OCI-LY1 (cell line): ENCODE measurements at regions not wholly inside any gene's neighbourhood (a gene's known extent, or its start where the extent isn't known, plus 50 kb on each side); places are given as distances from the start of the nearest gene placed in this dataset.

ENCODE experiments used
- H2AFZ ChIP-seq: fragments of 200-600 bp; sonication (generic), shearing (Covaris generic); 2 replicates; pipeline ENCODE4 v1.6.0; 2014; ENCODE audit warnings: antibody characterized with exemption, mild to moderate bottlenecking, low read length
- H3F3A ChIP-seq: fragments of 200-600 bp; sonication (generic), shearing (Covaris generic); 2 replicates; pipeline ENCODE4 v1.6.0; 2014; ENCODE audit warnings: mild to moderate bottlenecking, antibody characterized with exemption, low read length, moderate library complexity; ENCODE audit not compliant: insufficient read depth
- H3K27ac ChIP-seq: fragments of 200-600 bp; sonication (generic); 2 replicates; pipeline ENCODE4 v1.5.1; 2014; ENCODE audit warnings: low read length, mixed run types, mild to moderate bottlenecking, low read depth; ENCODE audit not compliant: poor library complexity, severe bottlenecking
- H3K27me3 ChIP-seq: fragments of 200-600 bp; sonication (generic); 2 replicates; pipeline ENCODE4 v1.6.0; 2014; ENCODE audit warnings: antibody characterized with exemption, mild to moderate bottlenecking, low read length, moderate library complexity; ENCODE audit not compliant: insufficient read depth
- H3K36me3 ChIP-seq: fragments of 200-600 bp; sonication (generic); 2 replicates; pipeline ENCODE4 v1.6.1; 2014; ENCODE audit warnings: mild to moderate bottlenecking, antibody characterized with exemption, low read length, moderate library complexity, mixed read lengths; ENCODE audit not compliant: insufficient read depth
- H3K4me1 ChIP-seq: fragments of 200-600 bp; sonication (generic); 2 replicates; pipeline ENCODE4 v1.5.1; 2014; ENCODE audit warnings: mild to moderate bottlenecking, low read length, moderate library complexity; ENCODE audit not compliant: insufficient read depth, severe bottlenecking
- H3K4me2 ChIP-seq: fragments of 200-600 bp; sonication (generic), shearing (Covaris generic); 2 replicates; pipeline ENCODE4 v1.6.1; 2014; ENCODE audit warnings: low read length
- H3K4me3 ChIP-seq: fragments of 200-600 bp; sonication (generic); 2 replicates; pipeline ENCODE4 v1.5.1; 2014; ENCODE audit warnings: low read length, low read depth, mild to moderate bottlenecking, mixed read lengths; ENCODE audit not compliant: poor library complexity, severe bottlenecking
- H3K79me2 ChIP-seq: fragments of 200-600 bp; shearing (Covaris generic); 2 replicates; pipeline ENCODE4 v1.6.1; 2016; ENCODE audit warnings: mixed run types, low read length, mixed read lengths; ENCODE audit not compliant: insufficient read depth
- H3K9ac ChIP-seq: fragments of 200-600 bp; sonication (generic), shearing (Covaris generic); 2 replicates; pipeline ENCODE4 v1.6.1; 2014; ENCODE audit warnings: mild to moderate bottlenecking, low read length, mixed read lengths
- H3K9me2 ChIP-seq: fragments of 200-600 bp; sonication (generic), shearing (Covaris generic); 2 replicates; pipeline ENCODE4 v1.6.1; 2014; ENCODE audit warnings: low read depth, mild to moderate bottlenecking, low read length, mixed read lengths
- H3K9me3 ChIP-seq: fragments of 200-600 bp; shearing (Covaris generic); 2 replicates; pipeline ENCODE4 v1.6.1; 2014; ENCODE audit warnings: low read length, mixed read lengths
- H4K20me1 ChIP-seq: fragments of 200-600 bp; sonication (generic), shearing (Covaris generic); 2 replicates; pipeline ENCODE4 v1.6.0; 2016; ENCODE audit warnings: mild to moderate bottlenecking, low read length; ENCODE audit not compliant: insufficient read depth
- EZH2 ChIP-seq: fragments of 200-600 bp; sonication (generic), shearing (Covaris generic); IDR thresholded peaks from 2 replicates; pipeline ENCODE4 v1.8.0; 2017; ENCODE audit warnings: borderline replicate concordance, mixed run types, mild to moderate bottlenecking, antibody characterized with exemption, low read length, moderate library complexity, mixed read lengths
- TF ChIP-seq, protein P1 (sequence below): fragments of 200-600 bp; sonication (generic), shearing (Covaris generic); IDR thresholded peaks from 2 replicates; pipeline ENCODE4 v1.5.1; 2017; ENCODE audit warnings: mild to moderate bottlenecking, antibody characterized with exemption, low read length, moderate library complexity, mixed read lengths

GRCh38 chr7:34361663-34362250 is 296.3 kb upstream of the NPSR1 start:
- Histone ChIP-seq H2AFZ (no peak overlapping the region), H3K9me2 (no peaks in the 10 kb centered on the region)
- TF ChIP-seq, protein P1, sequence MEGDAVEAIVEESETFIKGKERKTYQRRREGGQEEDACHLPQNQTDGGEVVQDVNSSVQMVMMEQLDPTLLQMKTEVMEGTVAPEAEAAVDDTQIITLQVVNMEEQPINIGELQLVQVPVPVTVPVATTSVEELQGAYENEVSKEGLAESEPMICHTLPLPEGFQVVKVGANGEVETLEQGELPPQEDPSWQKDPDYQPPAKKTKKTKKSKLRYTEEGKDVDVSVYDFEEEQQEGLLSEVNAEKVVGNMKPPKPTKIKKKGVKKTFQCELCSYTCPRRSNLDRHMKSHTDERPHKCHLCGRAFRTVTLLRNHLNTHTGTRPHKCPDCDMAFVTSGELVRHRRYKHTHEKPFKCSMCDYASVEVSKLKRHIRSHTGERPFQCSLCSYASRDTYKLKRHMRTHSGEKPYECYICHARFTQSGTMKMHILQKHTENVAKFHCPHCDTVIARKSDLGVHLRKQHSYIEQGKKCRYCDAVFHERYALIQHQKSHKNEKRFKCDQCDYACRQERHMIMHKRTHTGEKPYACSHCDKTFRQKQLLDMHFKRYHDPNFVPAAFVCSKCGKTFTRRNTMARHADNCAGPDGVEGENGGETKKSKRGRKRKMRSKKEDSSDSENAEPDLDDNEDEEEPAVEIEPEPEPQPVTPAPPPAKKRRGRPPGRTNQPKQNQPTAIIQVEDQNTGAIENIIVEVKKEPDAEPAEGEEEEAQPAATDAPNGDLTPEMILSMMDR: no peak
- TF ChIP-seq EZH2: no peak

DNA sequence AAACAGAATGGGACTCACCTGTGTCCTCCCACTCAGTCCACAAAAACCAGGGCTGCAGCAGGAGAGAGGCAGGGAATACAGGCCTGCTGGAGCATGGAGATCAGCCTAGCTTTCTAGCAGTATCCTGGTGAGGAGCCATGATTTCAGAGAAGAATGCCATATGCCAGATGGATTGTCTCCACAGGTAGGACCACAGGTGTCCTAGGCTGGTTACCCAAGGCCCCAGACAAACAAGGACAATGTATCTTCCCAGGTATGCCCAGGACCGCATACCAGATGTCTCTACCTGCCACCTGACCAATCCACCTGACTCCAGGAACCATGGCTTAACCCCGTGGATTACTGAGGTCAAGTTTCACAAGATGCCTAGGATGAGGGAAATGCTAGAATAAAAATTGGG is 295.4 kb upstream of the NPSR1 start:
- Histone ChIP-seq H3K27ac (no peak overlapping the region), H3K36me3 (no peaks in the 10 kb centered on the region), H3K79me2 (no peaks in the 10 kb centered on the region), H3K4me1 (no peaks in the 10 kb centered on the region), H3K9me2 (no peaks in the 10 kb centered on the region), H3K27me3 (no peaks in the 10 kb centered on the region), H3K9me3 (no peaks in the 10 kb centered on the region), H4K20me1 (no peaks in the 10 kb centered on the region), H2AFZ (no peak overlapping the region), H3K4me3 (no peak overlapping the region), H3F3A (no peaks in the 10 kb centered on the region), H3K4me2 (no peak overlapping the region), H3K9ac (no peak overlapping the region)
- no peak for TF ChIP-seq EZH2
- TF ChIP-seq, protein P1: no peak

More at GRCh38 chr7:34361663-34362250, 296.3 kb upstream of the NPSR1 start:
- no peak overlapping the region for H3K4me2 ChIP-seq
- H3K27ac ChIP-seq: no peak overlapping the region
- H3K36me3 ChIP-seq: no peaks in the 10 kb centered on the region
- no peaks in the 10 kb centered on the region for H3K27me3 ChIP-seq
- no peaks in the 10 kb centered on the region for H3K9me3 ChIP-seq
- no peak overlapping the region for H3K9ac ChIP-seq
- no peaks in the 10 kb centered on the region for H4K20me1 ChIP-seq
- H3K4me3 ChIP-seq: no peak overlapping the region
- H3K4me1 ChIP-seq: no peaks in the 10 kb centered on the region
- H3K79me2 ChIP-seq: no peaks in the 10 kb centered on the region
- H3F3A ChIP-seq: no peaks in the 10 kb centered on the region

DNA sequence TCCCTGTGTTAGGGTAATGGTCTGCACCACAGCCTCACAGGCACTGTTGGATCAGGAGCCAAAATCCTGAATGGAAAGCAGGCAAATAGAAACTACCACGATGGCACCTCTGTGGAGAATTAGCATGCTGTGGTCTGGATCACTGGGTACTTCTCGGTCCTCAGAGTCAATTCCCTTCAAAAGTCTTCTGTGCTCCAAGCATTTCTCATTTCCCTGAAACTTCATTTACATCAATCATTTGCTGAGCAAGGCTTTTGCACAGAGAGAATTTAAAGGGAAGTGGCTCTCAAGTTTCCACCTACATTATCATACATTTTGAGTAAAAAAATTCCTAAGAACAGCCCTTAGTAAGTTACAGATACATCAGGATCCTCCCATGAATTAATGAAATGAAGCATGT is 293.9 kb upstream of the NPSR1 start:
- TF ChIP-seq, protein P1: no peak
- TF ChIP-seq EZH2: no peak
- no peaks in the 10 kb centered on the region for H3K4me1 ChIP-seq
- no peaks in the 10 kb centered on the region for H3K27me3 ChIP-seq
- no peak overlapping the region for H3K27ac ChIP-seq
- no peak overlapping the region for H2AFZ ChIP-seq
- H3K79me2 ChIP-seq: no peaks in the 10 kb centered on the region
- H4K20me1 ChIP-seq: no peaks in the 10 kb centered on the region
- H3K4me3 ChIP-seq: no peak overlapping the region
- H3K9ac ChIP-seq: no peak overlapping the region
- no peaks in the 10 kb centered on the region for H3K9me2 ChIP-seq
- no peak overlapping the region for H3K4me2 ChIP-seq
- H3K36me3 ChIP-seq: no peaks in the 10 kb centered on the region
- no peaks in the 10 kb centered on the region for H3K9me3 ChIP-seq
- H3F3A ChIP-seq: no peaks in the 10 kb centered on the region
